HS-5 (cell line): ENCODE measurements at regions not wholly inside any gene's neighbourhood (a gene's known extent, or its start where the extent isn't known, plus 50 kb on each side); places are given as distances from the start of the nearest gene placed in this dataset.
A peak's percentile ranks its signal among the peaks of the same experiment; 100 is the strongest.
"Not testable (repeated sequence)": the region's sequence is repeated elsewhere in the genome, so short reads cannot be mapped to it uniquely, and the experiment has no call there.

Source experiments
- DNase-seq: peaks from one replicate; pipeline ENCODE4 v3.0.0-alpha.2; 2012; ENCODE audit warnings: low read depth

DNA sequence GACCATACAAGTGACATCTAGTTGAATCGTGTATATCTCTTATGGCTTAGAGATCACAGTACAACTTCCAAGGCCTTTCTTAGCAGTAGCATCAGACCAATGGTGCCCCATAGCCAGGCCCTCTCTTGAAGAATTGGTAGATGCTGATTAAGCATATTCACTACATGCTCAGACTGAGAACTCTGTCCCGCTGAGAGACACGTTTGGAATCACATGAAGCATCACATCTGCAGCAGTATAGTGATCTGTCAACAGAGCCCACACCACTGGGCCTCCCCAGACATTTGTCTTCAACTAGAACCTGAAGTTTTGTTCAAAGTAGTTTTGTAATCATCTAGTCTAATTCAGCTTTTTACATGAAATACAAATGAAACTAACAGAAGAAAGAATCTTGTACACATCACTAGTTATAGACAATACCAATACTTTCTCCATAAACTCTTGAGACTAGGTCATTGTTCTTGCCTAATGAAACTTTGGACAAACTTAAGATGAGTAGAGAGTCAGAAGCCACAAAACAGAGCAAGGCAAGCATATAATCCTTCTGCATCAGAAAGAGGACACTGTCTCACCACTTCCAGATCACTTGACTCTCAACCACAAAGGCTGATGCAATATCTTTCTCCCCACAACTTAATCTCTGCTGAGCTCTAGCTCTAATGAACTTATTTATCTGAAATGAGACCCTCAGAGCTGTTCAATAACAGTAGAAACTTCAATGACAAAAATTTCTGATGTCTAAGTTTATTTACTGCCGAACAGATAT, 182.7 kb downstream of the TBX18 start:
- no peak for DNase-seq

DNA sequence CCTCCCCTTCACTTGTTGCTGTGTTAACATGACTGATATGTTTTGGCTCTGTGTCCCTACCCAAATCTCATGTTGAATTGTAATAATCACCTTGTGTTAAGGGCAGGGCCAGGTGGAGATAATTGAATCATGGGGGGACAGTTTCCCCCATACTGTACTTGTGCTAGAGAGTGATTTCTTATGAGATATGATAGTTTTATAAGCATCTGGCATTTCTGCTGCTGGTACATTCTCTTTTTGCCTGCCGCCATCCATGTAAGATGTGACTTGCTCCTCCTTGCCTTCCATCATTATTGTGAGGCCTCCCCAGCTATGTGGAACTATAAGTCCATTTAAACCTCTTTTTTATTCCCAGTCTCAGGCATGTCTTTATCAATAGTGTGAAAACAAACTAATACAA, 185.0 kb downstream of the TBX18 start:
- no peak for DNase-seq

DNA sequence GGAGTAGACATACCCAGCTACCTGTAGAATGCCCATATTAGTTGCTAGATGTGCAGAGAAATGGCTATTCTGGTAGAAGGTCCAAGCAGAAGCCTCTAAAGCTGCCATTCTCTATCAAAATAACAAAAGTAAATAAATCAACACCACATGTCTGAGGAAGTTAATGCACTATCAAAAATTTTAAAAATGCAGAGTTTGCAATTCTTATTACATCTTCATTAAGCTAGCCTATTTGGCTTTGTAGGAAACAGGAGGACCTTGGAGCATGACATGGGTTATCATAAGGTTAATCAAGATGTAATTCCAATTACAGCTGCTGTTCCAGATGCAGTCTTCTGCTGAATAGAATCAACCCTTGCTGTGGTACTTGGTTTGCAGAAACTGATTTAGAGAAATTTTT, 188.4 kb downstream of the TBX18 start:
- DNase-seq, result no peak

DNA sequence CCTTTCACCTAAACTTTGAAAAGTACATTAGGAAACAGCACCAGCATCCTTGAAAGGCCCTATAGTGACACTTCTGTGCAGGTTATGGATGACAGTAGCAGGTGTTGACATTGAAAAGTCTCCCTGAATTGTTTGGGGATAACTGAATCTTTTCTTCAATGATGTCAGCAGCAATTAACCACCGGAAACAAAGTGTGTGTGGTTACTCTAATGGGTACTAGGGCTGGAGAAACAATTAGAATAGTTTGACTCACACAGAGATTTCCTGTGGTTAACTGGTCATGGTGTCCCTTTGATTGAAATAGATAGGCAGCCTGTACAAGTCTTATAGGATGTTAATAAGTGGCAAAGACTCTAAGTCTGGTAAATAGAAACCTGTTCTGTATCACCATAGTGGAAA, 189.1 kb downstream of the TBX18 start:
- DNase-seq, result peak; percentile 39

DNA sequence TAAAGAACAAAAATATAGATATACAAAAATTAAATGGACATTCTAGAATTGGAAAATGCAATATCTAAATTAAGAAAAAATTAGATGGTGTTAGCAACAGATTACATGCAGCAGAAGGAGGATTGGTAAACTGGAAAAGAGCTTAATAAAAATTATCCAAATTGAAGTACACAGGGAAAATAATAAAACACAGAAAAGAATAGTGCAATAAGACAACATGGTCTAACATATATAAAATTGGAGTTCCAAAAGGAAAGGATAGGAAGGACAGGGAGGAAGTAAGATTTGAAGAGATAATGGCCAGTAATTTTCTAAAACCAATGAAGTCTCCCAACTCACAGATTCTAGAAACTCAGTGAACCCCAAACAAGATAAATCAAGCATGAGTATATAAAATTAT, 194.5 kb downstream of the TBX18 start:
- DNase-seq, result no peak

DNA sequence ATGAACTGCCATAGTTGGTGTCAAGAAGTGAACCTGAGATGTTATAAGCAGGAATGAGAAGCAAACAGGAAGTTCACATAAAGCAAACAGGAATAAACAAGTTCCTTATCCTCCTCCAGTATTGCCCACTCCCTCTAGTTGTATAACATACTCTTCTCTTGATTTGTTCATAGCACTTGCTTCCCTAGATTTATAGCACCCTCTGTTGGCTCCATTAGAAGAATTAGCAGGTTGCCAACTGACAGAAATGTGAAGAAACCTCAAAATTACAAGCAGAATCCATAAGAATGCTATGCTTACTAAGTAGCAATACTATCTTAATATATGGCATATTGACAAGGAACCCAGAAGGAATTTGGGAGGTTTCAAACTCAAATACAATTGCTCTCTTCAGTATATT, 195.4 kb downstream of the TBX18 start:
- DNase-seq, result no peak

DNA sequence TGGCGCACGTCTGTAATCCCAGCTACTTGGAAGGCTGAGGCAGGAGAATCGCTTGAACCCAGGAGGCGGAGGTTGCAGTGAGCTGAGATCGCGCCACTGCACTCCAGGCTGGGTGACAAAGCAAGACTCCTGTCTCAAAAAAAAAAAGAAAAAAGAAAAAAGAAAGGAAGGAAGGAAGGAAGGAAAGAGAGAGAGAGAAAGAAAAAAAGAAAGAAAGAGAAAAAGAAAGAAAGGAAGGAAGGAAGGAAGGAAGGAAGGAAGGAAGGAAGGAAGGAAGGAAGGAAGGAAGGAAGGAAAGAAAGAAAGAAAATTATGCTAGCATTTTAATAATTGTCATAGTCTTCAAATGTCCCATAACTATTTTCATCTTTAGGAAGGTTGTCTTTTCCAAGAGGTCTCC, 198.7 kb downstream of the TBX18 start:
- DNase-seq, result not testable (repeated sequence)

DNA sequence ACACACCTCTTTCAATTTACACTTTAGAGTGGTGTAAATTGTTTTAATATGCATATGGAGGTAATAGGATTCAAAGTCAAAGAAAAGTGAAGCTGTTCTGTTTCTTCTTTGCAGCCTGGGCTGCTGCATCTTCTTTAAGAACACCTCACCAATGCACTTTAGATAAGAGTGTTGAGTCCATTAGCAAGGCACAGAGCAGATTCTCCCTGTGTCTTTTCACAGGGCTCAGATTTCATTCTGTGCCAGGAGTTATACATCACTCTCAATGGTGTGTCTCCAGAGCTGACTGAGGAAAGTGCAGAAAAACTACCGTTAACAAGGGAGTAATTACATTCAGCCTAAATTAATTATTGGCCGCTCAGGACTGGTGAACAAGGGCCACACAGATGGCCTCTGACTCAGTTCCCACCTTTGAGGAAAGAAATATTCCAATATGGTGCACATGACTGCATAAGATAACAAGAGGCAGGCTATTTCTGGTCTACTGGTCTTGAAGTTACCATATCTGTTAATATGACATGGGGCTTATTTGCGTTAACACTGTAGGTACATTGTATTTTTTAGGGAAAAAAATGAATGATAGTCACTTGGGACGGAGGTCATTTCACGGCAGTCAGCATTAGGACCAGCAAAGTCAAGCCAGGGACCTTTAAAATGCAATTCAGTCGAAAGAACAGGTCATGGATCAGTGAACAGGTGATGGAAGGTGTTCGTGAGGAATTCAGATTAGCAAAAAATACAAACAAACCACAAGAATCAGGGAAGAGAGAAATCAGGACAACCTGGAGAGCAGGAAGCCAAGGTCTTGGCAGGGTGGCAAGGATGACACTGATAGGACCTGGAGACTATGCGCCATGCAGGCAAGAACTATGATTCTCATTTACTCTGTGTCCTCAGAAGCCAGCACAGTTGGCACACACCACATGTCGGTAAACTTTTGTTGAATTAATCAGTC, 203.7 kb downstream of the TBX18 start:
- no peak for DNase-seq

DNA sequence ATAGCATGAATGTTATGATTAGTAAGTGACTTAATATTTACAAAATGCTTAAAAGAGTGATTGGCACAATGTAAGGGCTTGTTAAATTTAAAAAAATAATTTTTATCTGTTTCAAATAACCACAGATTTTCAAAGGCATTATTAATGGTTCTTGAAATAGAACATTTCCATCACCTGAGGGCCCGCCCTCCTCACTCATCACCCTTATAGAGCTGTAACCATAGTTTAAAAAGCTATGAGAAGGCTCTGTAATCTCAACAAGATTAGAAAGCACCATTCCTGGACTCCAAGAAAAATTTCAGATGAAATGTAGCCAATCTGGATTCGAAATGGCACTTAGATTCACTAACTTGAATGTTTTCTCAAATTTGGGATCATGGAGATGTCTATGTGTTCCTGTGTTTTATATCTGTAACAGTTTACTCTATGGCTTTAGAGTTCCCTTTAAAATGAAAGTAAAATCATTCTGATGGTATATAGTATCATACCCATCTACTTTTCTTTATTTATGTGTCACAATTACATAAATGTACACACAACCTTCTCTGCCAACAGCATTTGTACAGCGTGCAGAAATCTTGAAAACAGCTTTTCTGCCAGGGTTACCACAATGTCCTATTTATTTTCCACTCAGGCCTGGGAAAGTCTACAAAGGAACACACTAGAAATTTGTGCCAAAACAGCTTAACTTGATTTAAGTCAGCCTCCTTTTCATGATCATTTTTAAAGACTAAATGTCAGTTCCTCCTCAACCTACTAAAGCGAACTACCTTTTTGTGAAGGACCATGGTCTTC, 207.7 kb downstream of the TBX18 start:
- DNase-seq, result no peak

DNA sequence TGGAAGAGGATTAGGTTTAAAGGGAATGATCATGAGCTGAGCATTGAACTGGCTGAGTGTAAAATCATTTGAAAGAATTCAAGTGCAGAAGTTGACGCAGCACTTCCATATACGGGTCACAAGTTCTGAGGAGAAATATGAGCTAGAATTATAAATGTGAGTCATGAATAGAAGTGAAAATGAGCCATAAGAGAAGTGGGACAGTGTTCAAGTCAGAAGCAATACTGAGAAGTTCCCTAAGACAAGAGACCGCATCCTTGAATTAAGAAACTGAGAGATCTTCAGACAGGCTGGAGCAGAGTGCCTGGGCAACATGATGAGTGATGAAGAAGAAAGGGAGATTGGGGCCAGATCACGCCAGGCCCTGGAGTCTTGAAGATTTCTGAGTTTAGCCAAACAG, 209.7 kb downstream of the TBX18 start:
- DNase-seq, result no peak

DNA sequence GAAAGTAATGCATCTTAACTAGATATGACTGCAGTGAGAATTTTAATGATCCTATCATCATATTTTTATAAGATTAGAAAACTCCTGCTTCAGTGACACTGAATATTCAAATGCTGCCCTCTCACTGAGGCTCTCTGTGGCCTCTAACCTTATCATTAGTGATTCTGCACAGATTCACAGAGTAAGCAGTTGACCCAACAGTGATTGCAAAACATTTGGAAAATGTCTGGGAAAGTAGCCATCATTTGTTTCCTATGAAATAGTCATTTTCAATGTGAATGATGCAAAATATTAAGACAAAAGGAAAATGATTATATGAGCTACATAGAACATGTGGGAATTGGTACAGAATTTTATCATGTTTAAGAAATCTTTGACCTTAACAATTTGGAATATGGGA, 210.3 kb downstream of the TBX18 start:
- DNase-seq, result no peak

DNA sequence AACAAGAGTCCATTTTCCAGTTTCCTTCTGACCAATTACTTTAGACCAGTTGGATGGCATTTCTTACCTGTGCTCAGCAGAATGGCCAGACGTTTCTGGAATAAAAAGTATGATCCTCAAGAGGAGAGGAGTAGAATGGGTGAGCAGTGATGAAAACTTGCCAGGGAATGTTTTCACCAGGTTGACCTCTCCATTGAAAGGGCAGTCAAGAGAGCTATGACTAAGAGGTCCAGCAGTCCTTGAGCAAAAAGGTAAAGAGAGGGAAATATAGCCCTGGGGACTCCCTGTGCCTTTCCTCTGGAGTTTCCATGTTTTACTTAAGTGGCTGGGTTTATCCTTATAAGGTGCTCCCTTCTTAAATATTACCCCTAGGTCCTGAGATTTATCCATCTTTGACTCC, 210.9 kb downstream of the TBX18 start:
- no peak for DNase-seq

DNA sequence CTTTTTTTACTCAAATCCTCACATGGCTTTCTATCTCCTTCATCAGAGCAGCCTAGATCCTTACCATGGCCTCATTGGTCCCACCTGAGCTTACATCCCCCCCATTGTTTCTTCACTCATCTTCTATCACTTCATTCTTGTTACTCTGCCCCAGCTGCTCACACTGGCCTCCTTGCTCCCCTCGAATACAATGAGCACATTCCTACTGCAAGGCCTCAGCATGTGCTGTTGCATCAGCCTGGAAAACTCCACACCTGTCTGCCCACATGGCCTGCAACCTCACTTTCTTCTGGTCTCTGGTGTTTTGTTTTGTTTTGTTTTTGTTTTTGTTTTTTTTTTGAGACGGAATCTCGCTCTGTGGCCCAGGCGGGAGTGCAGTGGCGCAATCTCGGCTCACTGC, 212.6 kb downstream of the TBX18 start:
- DNase-seq, result no peak

DNA sequence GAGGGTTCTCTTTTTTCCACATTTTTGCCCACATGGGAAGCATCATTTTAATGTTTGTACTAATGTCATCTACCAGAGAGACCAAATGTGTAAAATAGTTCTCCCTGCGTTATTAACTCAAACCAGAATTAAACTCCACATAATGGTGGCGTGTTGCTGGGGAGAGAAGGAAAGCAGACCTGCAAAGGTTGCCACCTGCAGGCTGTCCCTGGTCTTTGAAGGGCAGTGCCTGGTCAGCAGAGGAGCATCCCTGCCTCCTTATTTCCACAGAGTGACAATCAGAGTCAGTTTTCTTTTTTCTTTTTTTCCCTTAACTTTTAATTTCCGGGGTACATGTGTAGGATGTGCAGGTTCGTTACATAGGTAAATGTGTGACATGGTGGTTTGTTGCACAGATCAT, 214.5 kb downstream of the TBX18 start:
- DNase-seq, result no peak

DNA sequence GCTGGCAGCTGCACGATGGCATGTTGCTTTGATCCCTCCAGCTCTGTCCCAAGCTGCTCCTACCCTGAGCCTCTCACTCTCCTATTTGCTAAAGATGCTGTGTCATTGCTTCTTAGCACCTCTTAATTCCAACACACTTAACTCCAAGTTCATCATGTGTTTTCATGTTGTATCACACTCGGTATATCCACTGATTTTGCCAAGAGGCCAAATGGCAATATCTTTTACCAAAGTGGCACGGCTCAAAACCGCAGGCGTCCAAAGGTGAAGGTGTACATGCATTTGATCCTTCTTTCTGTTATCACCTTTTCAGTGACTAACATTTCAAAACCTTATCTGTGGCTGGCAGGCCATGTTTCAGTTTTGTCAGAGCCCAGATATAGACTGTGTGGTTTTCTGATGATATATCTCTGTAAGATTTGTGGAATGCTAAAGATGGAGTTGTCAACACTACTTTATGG, 217.0 kb downstream of the TBX18 start:
- no peak for DNase-seq

DNA sequence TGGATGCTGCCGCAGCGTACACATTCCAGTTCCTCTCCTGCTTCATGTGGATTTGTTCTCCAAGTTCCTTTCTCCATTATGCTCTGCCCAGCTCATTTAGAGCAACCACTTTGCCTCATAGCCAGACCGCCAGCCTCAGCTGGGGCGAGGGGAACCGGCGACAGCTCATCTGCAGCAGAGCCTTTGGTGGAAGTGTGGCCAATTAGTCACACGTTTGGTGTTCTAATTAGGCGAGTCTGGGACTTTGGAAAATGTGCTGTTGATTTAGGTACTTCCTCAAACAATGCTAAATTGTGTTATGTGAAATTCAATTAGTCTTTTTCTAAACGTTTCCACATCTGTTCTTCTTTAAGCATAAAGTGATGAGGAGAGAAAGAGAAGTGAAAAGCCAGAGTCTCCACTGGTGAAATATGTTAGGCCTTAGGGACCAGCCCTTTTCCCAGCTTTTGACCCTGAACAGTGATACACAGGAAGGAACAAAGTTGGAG, 217.9 kb downstream of the TBX18 start:
- DNase-seq, result no peak

DNA sequence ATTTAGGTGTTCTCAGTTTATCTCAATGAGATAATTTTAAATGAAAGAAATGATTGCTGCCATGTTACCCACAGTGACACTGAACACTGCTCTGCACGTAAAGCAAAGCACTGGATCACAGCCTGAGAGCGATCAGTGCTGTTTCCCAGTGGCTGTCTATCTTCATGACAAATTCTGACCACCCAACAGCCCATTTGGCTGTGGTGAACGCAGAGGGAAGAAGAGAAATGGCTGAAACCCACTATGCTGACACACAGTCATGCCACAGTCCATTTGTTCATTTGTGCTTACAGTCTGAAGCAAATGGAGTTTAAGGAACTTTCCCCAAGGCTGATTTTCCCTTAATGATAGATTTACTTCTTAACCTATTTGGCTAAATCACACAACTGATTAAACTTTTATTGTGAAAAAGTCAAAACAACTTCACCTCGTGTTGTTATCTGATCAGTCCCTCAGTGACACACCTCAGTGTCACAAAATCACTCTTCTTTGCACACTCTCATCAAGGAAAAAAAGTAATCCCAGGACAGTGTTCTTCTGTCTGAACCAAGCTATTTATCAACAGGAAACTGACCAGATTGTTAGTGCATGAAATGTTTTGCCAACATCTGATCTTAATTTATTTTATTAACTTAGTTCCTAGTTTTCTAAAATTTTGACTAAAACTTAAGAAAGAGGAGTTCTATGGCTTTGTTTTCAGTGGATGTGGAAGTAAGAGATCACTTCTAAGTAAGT, 225.1 kb downstream of the TBX18 start:
- DNase-seq, result no peak

DNA sequence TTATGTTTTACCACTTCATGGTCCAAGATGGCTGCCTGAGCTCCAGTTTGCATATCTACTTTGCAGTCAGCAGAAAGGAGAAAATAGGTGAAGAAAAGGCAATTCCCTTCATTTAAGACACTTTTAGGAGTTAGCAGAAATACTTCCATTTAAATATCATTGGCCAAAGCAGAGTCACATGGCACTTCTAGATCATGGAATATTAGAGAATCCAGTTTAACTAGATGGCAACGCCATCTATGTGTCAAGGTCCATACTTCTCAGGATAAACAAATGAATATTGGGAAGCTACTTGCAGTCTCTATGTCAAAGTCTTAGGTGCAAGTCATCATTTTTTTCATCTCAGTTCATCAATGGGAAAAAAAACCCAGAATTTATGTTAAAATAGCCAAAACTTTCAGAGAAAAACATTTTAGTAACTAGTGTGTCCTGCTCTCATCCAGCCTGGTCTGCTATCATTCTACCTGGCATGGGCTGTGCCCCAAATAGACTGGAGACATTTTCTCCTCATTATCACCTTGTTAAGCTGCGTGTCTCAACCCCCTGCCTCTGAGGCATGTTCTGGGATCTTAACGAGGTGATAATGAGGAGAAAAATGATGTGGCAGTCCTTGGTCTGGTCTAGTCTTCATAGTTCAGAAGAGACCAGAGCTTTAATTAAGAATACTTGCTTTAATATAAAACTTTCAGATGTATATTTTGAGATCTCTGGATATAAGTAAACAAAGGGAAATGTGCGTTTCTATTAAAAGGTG, 227.3 kb downstream of the TBX18 start:
- no peak for DNase-seq

DNA sequence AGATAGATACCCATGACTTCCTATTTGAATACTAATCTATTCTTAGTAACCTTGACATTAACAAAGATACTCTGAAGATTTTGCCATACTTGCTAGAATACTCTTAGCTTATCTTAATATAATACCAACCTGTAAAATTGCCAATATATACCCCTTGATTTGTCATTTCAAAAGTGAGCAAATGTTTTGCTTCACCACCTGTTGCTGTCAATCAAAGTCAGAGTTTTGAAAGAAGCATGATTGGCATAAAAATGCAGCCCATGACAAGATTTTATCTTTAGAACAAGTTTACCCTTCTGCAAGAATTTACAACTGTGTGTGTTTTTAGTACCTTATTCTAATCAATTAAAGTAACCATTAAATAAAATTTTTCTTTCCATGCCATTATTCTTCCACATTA, 236.2 kb downstream of the TBX18 start:
- DNase-seq, result no peak

DNA sequence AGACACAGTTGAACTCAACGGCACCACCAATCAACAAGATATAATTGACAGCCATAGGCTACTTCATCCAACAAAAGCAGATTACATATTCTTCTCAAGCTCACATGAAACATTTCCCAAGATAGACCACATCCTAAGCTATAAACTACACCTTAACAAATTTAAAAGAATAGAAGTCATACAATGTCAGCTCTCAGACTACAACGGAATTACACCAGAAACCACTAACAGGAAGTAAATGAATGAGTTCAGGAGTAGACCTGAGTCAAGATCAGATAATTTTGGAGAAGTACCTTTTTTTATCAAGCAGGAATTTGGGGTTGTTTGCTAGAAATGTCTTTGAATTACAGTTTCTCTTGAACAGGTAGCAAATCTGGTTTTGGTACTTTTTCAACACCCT, 237.8 kb downstream of the TBX18 start:
- DNase-seq, result no peak

DNA sequence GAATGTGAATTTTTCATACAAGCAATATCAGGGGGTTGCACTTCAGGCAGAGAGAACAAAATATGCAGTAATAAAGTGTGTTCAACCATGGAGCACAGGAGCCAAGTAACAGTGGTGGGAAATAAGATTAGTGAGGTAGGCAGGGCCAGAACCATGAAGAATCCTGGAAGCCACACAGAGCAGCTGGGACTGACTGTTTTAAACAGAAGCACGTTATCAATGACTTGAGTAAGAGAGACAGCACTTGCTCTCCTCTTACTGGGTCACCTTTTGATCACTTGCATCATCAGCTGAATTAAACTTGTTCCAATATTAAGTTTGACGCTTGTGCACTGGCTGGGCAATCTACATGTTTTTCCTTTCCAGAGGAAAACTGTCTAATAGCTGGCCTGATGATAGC, 238.5 kb downstream of the TBX18 start:
- no peak for DNase-seq
